Body of pancreas (tissue), 4 donors: ENCODE measurements at regions not wholly inside any gene's neighbourhood (a gene's known extent, or its start where the extent isn't known, plus 50 kb on each side); places are given as distances from the start of the nearest gene placed in this dataset.

Experiments used
- CTCF ChIP-seq, 7 experiments: fragments of 450-650 bp in 4 of 7; fragments of 200-600 bp in 3 of 7; sonication (generic) in 3 of 7; IDR thresholded peaks; one replicate each; pipeline ENCODE4 v1.5.1; 2016 to 2019; ENCODE audit warnings: antibody characterized with exemption in 7 of 7
- POLR2A ChIP-seq, 3 donors: fragments of 450-650 bp; IDR thresholded peaks; one replicate each; pipeline ENCODE4 v1.6.1; 2016; ENCODE audit warnings: antibody characterized with exemption in 3 of 3, mild to moderate bottlenecking in 2 of 3

GRCh38 chr10:37582237-37582636, 275.2 kb downstream of the ZNF248 start:
- TF ChIP-seq POLR2A (IDR thresholded peaks at IDR 0.05) (no peak), CTCF (IDR thresholded peaks at IDR 0.05) (no peak)
